Stomach (tissue), 4 donors: ENCODE measurements at regions not wholly inside any gene's neighbourhood (a gene's known extent, or its start where the extent isn't known, plus 50 kb on each side); places are given as distances from the start of the nearest gene placed in this dataset.
"Not testable (repeated sequence)": the region's sequence is repeated elsewhere in the genome, so short reads cannot be mapped to it uniquely, and the experiment has no call there.

Source experiments
- POLR2A ChIP-seq, 4 donors: fragments of 450-650 bp; IDR thresholded peaks; one replicate each; pipeline ENCODE4 v1.6.1; 2016; ENCODE audit warnings: antibody characterized with exemption in 4 of 4, control low read depth in 2 of 4, mild to moderate bottlenecking in 1 of 4, moderate library complexity in 1 of 4
- POLR2AphosphoS5 ChIP-seq, 3 donors: sonication (generic); formaldehyde crosslinking; IDR thresholded peaks; one replicate each; pipeline ENCODE4 v1.6.1; 2016; ENCODE audit warnings: antibody characterized with exemption in 3 of 3
- TF ChIP-seq, protein P1 (sequence below), 7 experiments: fragments of 450-650 bp in 4 of 7; fragments of 200-600 bp in 3 of 7; sonication (generic) in 3 of 7; IDR thresholded peaks; one replicate each; pipeline ENCODE4 v1.5.1; 2016 to 2019; ENCODE audit warnings: antibody characterized with exemption in 7 of 7, control low read depth in 2 of 7, mild to moderate bottlenecking in 1 of 7

DNA sequence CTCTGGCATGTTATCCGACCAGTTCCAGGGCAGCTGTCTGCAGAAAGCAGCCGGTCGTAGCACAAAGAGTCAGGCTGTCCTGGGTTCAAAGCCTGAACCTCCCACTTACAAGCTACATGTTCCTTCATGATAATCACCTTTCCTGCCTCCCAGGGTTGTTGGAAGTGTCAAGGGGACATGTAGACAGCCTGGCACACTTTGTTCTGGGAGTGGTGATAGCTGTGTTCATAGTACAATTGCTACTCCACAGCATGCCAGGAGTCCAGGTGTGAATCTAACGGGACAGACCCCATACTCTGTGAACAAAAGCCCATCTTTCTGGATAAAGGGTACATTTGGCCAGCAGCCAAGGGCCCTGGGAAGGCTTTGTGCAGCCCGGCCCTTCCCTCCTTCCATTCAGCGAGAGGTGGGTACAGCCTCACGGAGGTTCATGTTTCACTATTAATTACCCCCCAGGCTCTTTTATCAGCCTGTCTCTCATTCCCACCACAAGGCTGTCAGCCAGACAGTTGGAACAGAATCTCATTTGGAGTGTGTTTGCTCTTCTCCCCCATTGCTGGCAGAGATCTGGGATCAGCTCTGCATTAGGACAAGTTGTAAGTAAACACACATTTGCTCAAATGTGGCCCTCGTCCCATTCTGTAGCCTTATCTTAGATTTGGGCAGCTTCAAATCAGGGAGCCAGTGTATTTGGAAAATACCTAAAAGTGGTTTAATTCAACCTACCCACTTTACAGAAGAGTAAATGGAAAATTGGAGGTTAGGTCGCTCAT lies 101.2 kb downstream of the PROP1 start:
- not testable (repeated sequence) for TF ChIP-seq POLR2A, POLR2AphosphoS5 (IDR thresholded peaks at IDR 0.05)
- TF ChIP-seq, protein P1, sequence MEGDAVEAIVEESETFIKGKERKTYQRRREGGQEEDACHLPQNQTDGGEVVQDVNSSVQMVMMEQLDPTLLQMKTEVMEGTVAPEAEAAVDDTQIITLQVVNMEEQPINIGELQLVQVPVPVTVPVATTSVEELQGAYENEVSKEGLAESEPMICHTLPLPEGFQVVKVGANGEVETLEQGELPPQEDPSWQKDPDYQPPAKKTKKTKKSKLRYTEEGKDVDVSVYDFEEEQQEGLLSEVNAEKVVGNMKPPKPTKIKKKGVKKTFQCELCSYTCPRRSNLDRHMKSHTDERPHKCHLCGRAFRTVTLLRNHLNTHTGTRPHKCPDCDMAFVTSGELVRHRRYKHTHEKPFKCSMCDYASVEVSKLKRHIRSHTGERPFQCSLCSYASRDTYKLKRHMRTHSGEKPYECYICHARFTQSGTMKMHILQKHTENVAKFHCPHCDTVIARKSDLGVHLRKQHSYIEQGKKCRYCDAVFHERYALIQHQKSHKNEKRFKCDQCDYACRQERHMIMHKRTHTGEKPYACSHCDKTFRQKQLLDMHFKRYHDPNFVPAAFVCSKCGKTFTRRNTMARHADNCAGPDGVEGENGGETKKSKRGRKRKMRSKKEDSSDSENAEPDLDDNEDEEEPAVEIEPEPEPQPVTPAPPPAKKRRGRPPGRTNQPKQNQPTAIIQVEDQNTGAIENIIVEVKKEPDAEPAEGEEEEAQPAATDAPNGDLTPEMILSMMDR (IDR thresholded peaks at IDR 0.05): not testable (repeated sequence)
